Keratinocyte (primary cell): ENCODE measurements at regions not wholly inside any gene's neighbourhood (a gene's known extent, or its start where the extent isn't known, plus 50 kb on each side); places are given as distances from the start of the nearest gene placed in this dataset.

Source experiments
- DNase-seq: peaks from one replicate; pipeline ENCODE4 v3.0.0-alpha.2; 2011; ENCODE audit warnings: low read depth, missing footprints, low spot score
- FAIRE-seq: peaks from 2 replicates; lab custom pipeline; 2011; peaks lifted over from hg19 to GRCh38; lab: Jason Lieb, UNC
- H2AFZ ChIP-seq: 2 replicates; pipeline ENCODE4 v1.6.0; 2012; ENCODE audit warnings: low read length, control low read depth, inconsistent platforms; ENCODE audit not compliant: control insufficient read depth
- H3K27ac ChIP-seq: 2 replicates; pipeline ENCODE4 v1.5.1; 2011; ENCODE audit warnings: low read length; ENCODE audit not compliant: control insufficient read depth, insufficient read depth
- H3K27me3 ChIP-seq: 3 replicates; pipeline ENCODE4 v1.6.0; 2011; ENCODE audit warnings: low read length; ENCODE audit not compliant: control insufficient read depth, insufficient read depth; ENCODE audit errors: extremely low read depth
- H3K36me3 ChIP-seq, 2 experiments: 2 replicates in 1 of 2; 3 replicates in 1 of 2; pipeline ENCODE4 v1.5.1; 2011; ENCODE audit warnings: low read length in 2 of 2, mild to moderate bottlenecking in 1 of 2; ENCODE audit not compliant: control insufficient read depth in 2 of 2, insufficient read depth in 2 of 2; ENCODE audit errors: extremely low read depth in 1 of 2
- H3K4me1 ChIP-seq: 3 replicates; pipeline ENCODE4 v1.5.1; 2011; ENCODE audit warnings: low read length; ENCODE audit not compliant: control insufficient read depth, insufficient read depth; ENCODE audit errors: extremely low read depth
- H3K4me2 ChIP-seq: 3 replicates; pipeline ENCODE4 v1.6.0; 2011; ENCODE audit warnings: low read depth, low read length; ENCODE audit not compliant: control insufficient read depth, insufficient read depth; ENCODE audit errors: extremely low read depth
- H3K4me3 ChIP-seq, 3 experiments: fragments of 200-600 bp in 1 of 3; sonication (generic) in 1 of 3; 2 replicates in 2 of 3; 3 replicates in 1 of 3; pipeline ENCODE4 v1.5.1; 2011 to 2016; ENCODE audit warnings: low read length in 3 of 3, mild to moderate bottlenecking in 3 of 3, control low read depth in 2 of 3, inconsistent platforms in 1 of 3, low read depth in 1 of 3, mixed read lengths in 1 of 3, mixed run types in 1 of 3, moderate library complexity in 1 of 3; ENCODE audit not compliant: control insufficient read depth in 2 of 3, insufficient read depth in 2 of 3; ENCODE audit errors: extremely low read depth in 1 of 3
- H3K79me2 ChIP-seq: 2 replicates; pipeline ENCODE4 v1.6.0; 2012; ENCODE audit warnings: low read length; ENCODE audit not compliant: control insufficient read depth, insufficient read depth
- H3K9ac ChIP-seq: 3 replicates; pipeline ENCODE4 v1.6.0; 2011; ENCODE audit warnings: low read length; ENCODE audit not compliant: control insufficient read depth, insufficient read depth; ENCODE audit errors: extremely low read depth
- H3K9me1 ChIP-seq: 3 replicates; pipeline ENCODE4 v1.6.0; 2011; ENCODE audit warnings: low read length; ENCODE audit not compliant: control insufficient read depth, insufficient read depth; ENCODE audit errors: extremely low read depth
- H3K9me3 ChIP-seq: 2 replicates; pipeline ENCODE4 v1.5.1; 2012; ENCODE audit warnings: low read depth, low read length; ENCODE audit not compliant: control insufficient read depth
- H4K20me1 ChIP-seq: 3 replicates; pipeline ENCODE4 v1.6.0; 2011; ENCODE audit warnings: low read length; ENCODE audit not compliant: control insufficient read depth, insufficient read depth; ENCODE audit errors: extremely low read depth
- EZH2 ChIP-seq: IDR thresholded peaks from one replicate; pipeline ENCODE4 v1.6.1; 2012; ENCODE audit warnings: inconsistent platforms, mild to moderate bottlenecking, low read length, moderate library complexity
- dilution Hi-C: fragments of 300-500 bp; cut with MboI; formaldehyde crosslinking; loops from one replicate; pipeline ENCODE4 v1.7.0; 2020; ENCODE audit warnings: low sequenced_read_pairs; ENCODE audit not compliant: extremely low pct_ligation_motif_present
- TF ChIP-seq, protein P1 (sequence below), 3 experiments: IDR thresholded peaks in 1 of 3; conservative IDR thresholded peaks in 1 of 3; optimal IDR thresholded peaks in 1 of 3; 2 replicates in 2 of 3; 3 replicates in 1 of 3; pipeline versions ENCODE3 to v1.5.1; 2011; ENCODE audit warnings: low read length in 3 of 3, mild to moderate bottlenecking in 3 of 3, moderate library complexity in 2 of 3, control low read depth in 1 of 3, inconsistent platforms in 1 of 3; ENCODE audit not compliant: insufficient read depth in 2 of 3; ENCODE audit errors: extremely low read depth in 1 of 3

DNA sequence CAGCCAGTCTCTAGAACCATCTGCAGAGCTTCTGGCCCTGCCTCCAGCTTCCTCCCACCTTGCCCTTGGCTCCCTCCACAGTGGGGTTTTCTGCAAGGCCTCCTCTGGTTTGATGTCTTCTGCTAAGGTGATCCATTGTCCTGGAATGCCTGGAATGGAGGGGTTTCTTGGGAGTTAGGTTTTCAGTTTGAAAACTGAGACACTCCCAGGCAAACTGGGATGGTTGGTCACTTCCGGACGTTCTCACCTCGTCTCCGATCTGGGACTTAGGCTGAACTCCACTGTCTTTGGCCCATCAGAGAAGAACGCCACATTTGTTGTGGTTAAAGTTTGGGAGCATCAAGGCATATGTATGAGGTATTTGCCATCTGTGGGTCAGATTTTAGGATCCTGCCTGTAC lies 77.4 kb upstream of the KLHL25 start:
- H3K9me1 ChIP-seq = no peaks in the 10 kb centered on the region
- H2AFZ ChIP-seq = no peak overlapping the region
- no peak for FAIRE-seq
- H3K4me1 ChIP-seq = no peaks in the 10 kb centered on the region
- no peaks in the 10 kb centered on the region for H3K9me3 ChIP-seq
- no peaks in the 10 kb centered on the region for H3K27me3 ChIP-seq
- TF ChIP-seq, protein P1, sequence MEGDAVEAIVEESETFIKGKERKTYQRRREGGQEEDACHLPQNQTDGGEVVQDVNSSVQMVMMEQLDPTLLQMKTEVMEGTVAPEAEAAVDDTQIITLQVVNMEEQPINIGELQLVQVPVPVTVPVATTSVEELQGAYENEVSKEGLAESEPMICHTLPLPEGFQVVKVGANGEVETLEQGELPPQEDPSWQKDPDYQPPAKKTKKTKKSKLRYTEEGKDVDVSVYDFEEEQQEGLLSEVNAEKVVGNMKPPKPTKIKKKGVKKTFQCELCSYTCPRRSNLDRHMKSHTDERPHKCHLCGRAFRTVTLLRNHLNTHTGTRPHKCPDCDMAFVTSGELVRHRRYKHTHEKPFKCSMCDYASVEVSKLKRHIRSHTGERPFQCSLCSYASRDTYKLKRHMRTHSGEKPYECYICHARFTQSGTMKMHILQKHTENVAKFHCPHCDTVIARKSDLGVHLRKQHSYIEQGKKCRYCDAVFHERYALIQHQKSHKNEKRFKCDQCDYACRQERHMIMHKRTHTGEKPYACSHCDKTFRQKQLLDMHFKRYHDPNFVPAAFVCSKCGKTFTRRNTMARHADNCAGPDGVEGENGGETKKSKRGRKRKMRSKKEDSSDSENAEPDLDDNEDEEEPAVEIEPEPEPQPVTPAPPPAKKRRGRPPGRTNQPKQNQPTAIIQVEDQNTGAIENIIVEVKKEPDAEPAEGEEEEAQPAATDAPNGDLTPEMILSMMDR (optimal IDR thresholded peaks at IDR 0.05 in 1 of 3, IDR thresholded peaks at IDR 0.05 in 1 of 3, conservative IDR thresholded peaks at IDR 0.05 in 1 of 3; ENCODE audit: extremely low read depth in 1 of 3, insufficient read depth in 2 of 3, low read length in 3 of 3) = no peak
- TF ChIP-seq EZH2 = no peak
- H3K9ac ChIP-seq = no peak overlapping the region
- no peaks in the 10 kb centered on the region for H3K36me3 ChIP-seq
- no peak overlapping the region for H3K27ac ChIP-seq
- no peaks in the 10 kb centered on the region for H4K20me1 ChIP-seq
- H3K4me2 ChIP-seq = no peak overlapping the region
- no peak overlapping the region for H3K4me3 ChIP-seq
- no peak for DNase-seq
- H3K79me2 ChIP-seq = no peaks in the 10 kb centered on the region
- dilution Hi-C loops = no loop called here

GRCh38 chr15:85874236-85874635 lies 79.5 kb upstream of the KLHL25 start:
- Histone ChIP-seq H2AFZ (no peak overlapping the region), H3K9ac (no peak overlapping the region), H3K4me1 (no peaks in the 10 kb centered on the region), H3K4me2 (no peak overlapping the region), H3K27ac (no peak overlapping the region), H3K9me3 (no peaks in the 10 kb centered on the region), H3K27me3 (no peaks in the 10 kb centered on the region), H4K20me1 (no peaks in the 10 kb centered on the region), H3K79me2 (no peaks in the 10 kb centered on the region), H3K4me3 (no peak overlapping the region), H3K9me1 (no peaks in the 10 kb centered on the region), H3K36me3 (no peaks in the 10 kb centered on the region)
- TF ChIP-seq, protein P1 (optimal IDR thresholded peaks at IDR 0.05 in 1 of 3, IDR thresholded peaks at IDR 0.05 in 1 of 3, conservative IDR thresholded peaks at IDR 0.05 in 1 of 3; ENCODE audit: extremely low read depth in 1 of 3, insufficient read depth in 2 of 3, low read length in 3 of 3) = no peak
- TF ChIP-seq EZH2 = no peak
- FAIRE-seq (no peak), DNase-seq (no peak)
- dilution Hi-C loops = no loop called here
